ENCODE measurements at regions not wholly inside any gene's neighbourhood (a gene's known extent, or its start where the extent isn't known, plus 50 kb on each side); places are given as distances from the start of the nearest gene placed in this dataset.

DNA sequence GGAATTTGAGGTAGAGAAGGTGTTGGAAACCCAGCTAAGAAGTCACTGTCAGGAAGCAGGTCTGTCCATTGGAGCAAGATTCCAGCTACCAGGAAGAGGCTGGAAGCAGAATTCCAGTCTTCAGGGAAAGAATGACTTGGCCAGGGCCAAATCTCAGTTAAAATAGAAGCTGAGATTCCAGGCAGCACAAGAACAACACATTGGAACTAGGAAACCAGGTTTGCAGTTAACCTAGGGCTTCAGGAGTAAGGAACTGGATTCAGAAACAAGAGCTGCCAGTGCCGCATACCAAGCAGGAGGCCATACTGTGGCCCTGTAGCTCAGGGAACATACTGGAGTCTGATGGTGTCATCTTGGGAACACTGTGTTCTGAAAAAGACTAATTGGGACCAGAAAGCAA, 73.7 kb upstream of the FUCA2 start:
- H3K4me2 ChIP-seq (ENCODE audit: low read length) = no peak overlapping the region
- no peaks in the 10 kb centered on the region for H3K4me1 ChIP-seq (ENCODE audit: low read length)
- TF ChIP-seq, protein P1, sequence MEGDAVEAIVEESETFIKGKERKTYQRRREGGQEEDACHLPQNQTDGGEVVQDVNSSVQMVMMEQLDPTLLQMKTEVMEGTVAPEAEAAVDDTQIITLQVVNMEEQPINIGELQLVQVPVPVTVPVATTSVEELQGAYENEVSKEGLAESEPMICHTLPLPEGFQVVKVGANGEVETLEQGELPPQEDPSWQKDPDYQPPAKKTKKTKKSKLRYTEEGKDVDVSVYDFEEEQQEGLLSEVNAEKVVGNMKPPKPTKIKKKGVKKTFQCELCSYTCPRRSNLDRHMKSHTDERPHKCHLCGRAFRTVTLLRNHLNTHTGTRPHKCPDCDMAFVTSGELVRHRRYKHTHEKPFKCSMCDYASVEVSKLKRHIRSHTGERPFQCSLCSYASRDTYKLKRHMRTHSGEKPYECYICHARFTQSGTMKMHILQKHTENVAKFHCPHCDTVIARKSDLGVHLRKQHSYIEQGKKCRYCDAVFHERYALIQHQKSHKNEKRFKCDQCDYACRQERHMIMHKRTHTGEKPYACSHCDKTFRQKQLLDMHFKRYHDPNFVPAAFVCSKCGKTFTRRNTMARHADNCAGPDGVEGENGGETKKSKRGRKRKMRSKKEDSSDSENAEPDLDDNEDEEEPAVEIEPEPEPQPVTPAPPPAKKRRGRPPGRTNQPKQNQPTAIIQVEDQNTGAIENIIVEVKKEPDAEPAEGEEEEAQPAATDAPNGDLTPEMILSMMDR (IDR thresholded peaks at IDR 0.05; ENCODE audit: low read depth, low read length) = no peak
- TF ChIP-seq EZH2phosphoT487 (IDR thresholded peaks at IDR 0.05; ENCODE audit: low read depth) = no peak
- H3K79me2 ChIP-seq (ENCODE audit: low read length) = no peaks in the 10 kb centered on the region
- H3K4me3 ChIP-seq (ENCODE audit: low read length) = no peak overlapping the region
- no peak overlapping the region for H2AFZ ChIP-seq (ENCODE audit: low read depth, low read length)
- H3K9me3 ChIP-seq (ENCODE audit: insufficient read depth, low read length) = no peaks in the 10 kb centered on the region
- H4K20me1 ChIP-seq (ENCODE audit: insufficient read depth, low read length) = no peaks in the 10 kb centered on the region
- H3K27ac ChIP-seq (ENCODE audit: low read length) = no peak overlapping the region
- H3K9ac ChIP-seq (ENCODE audit: low read length) = no peak overlapping the region
- no peaks in the 10 kb centered on the region for H3K27me3 ChIP-seq (ENCODE audit: low read depth, low read length)
- no peaks in the 10 kb centered on the region for H3K36me3 ChIP-seq (replicated peaks; ENCODE audit: low read depth, low read length)

DNA sequence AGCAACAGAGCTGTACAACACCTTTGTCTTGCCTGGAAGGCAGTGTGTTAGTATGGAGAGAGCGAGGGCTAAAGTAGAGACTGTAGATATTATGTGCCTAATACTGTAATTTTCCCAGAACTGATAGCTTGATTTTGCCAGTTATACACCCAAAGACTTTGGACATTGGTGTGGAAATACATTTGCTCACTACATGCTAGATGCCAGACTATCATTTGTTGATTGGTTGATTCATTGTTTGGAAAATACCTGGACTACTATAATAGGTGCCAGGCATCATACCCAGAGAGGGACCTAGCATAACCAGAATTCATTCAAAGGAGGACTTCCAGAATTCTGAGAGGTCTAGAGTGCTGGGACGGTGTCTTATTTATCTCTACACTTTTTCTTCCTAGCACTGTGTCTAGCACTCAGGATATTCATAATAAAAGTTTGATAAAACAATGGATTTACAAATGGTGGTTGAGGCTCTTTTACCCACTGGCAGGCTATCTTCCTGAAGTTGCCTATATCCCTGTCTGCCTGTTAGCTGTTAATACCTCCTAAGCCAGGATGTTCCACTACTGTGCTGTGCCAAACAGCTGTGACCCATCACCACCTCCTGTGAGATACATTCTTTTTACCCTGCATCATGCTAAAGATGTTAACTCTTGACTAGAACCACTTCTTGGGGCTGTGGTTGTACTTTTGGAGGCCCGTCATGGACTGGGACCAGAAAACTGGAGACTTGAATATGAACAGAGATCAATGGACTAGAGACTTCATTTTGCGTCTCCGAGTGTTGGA, 72.2 kb upstream of the FUCA2 start:
- no peaks in the 10 kb centered on the region for H3K79me2 ChIP-seq (ENCODE audit: low read length)
- no peaks in the 10 kb centered on the region for H3K36me3 ChIP-seq (replicated peaks; ENCODE audit: low read depth, low read length)
- H3K27ac ChIP-seq (ENCODE audit: low read length) = no peak overlapping the region
- H3K9ac ChIP-seq (ENCODE audit: low read length) = no peak overlapping the region
- no peak overlapping the region for H2AFZ ChIP-seq (ENCODE audit: low read depth, low read length)
- no peaks in the 10 kb centered on the region for H3K4me1 ChIP-seq (ENCODE audit: low read length)
- no peaks in the 10 kb centered on the region for H3K9me3 ChIP-seq (ENCODE audit: insufficient read depth, low read length)
- H3K4me2 ChIP-seq (ENCODE audit: low read length) = no peak overlapping the region
- H4K20me1 ChIP-seq (ENCODE audit: insufficient read depth, low read length) = no peaks in the 10 kb centered on the region
- H3K4me3 ChIP-seq (ENCODE audit: low read length) = no peak overlapping the region
- no peaks in the 10 kb centered on the region for H3K27me3 ChIP-seq (ENCODE audit: low read depth, low read length)
- no peak for TF ChIP-seq EZH2phosphoT487 (IDR thresholded peaks at IDR 0.05; ENCODE audit: low read depth)
- TF ChIP-seq, protein P1 (IDR thresholded peaks at IDR 0.05; ENCODE audit: low read depth, low read length) = no peak

- Histone ChIP-seq H3K9ac (ENCODE audit: low read length) (no peak overlapping the region), H3K4me3 (ENCODE audit: low read length) (no peak overlapping the region), H3K4me1 (ENCODE audit: low read length) (no peaks in the 10 kb centered on the region), H3K27me3 (ENCODE audit: low read depth, low read length) (no peaks in the 10 kb centered on the region), H3K79me2 (ENCODE audit: low read length) (no peaks in the 10 kb centered on the region), H3K9me3 (ENCODE audit: insufficient read depth, low read length) (no peaks in the 10 kb centered on the region), H3K36me3 (replicated peaks; ENCODE audit: low read depth, low read length) (no peaks in the 10 kb centered on the region), H2AFZ (ENCODE audit: low read depth, low read length) (no peak overlapping the region), H4K20me1 (ENCODE audit: insufficient read depth, low read length) (no peaks in the 10 kb centered on the region), H3K27ac (ENCODE audit: low read length) (no peak overlapping the region), H3K4me2 (ENCODE audit: low read length) (no peak overlapping the region)
- TF ChIP-seq, protein P1 (IDR thresholded peaks at IDR 0.05; ENCODE audit: low read depth, low read length) = no peak
- no peak for TF ChIP-seq EZH2phosphoT487 (IDR thresholded peaks at IDR 0.05; ENCODE audit: low read depth)
Measured at GRCh38 chr6:143581835-143582480, 70.4 kb upstream of the FUCA2 start.

DNA sequence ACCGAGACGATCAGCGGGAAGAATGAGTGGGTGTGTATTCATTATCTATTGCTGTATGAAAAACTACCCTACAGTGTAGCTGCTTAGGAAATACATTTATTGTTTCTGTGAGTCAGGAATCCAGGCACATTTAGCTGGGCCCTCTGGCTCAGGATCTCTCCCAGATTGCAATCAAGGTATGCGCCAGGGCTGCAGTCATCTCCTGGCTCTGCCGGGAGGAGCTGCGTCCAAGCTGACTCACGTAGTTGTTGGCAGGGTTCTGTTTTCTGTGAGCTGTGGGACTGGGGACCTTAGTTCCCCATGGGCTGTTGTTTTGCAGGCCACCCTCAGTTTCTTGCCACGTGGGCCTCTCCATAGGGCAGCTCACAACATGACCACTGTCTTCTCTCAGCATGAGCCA, 68.2 kb upstream of the FUCA2 start:
- H3K36me3 ChIP-seq (replicated peaks; ENCODE audit: low read depth, low read length) = no peaks in the 10 kb centered on the region
- H3K9me3 ChIP-seq (ENCODE audit: insufficient read depth, low read length) = no peaks in the 10 kb centered on the region
- no peak overlapping the region for H2AFZ ChIP-seq (ENCODE audit: low read depth, low read length)
- H3K4me1 ChIP-seq (ENCODE audit: low read length) = peaks cover 11% of the 10 kb centered on the region
- no peak overlapping the region for H3K9ac ChIP-seq (ENCODE audit: low read length)
- H3K4me2 ChIP-seq (ENCODE audit: low read length) = no peak overlapping the region
- TF ChIP-seq EZH2phosphoT487 (IDR thresholded peaks at IDR 0.05; ENCODE audit: low read depth) = no peak
- TF ChIP-seq, protein P1 (IDR thresholded peaks at IDR 0.05; ENCODE audit: low read depth, low read length) = no peak
- H4K20me1 ChIP-seq (ENCODE audit: insufficient read depth, low read length) = no peaks in the 10 kb centered on the region
- no peaks in the 10 kb centered on the region for H3K27me3 ChIP-seq (ENCODE audit: low read depth, low read length)
- 0 out of 2 replicates have a peak, but pooled peaks cover 2% of the 10 kb centered on the region for H3K79me2 ChIP-seq (ENCODE audit: low read length)
- H3K4me3 ChIP-seq (ENCODE audit: low read length) = no peak overlapping the region
- H3K27ac ChIP-seq (ENCODE audit: low read length) = no peak overlapping the region

Data from OCI-LY3 (cell line).